Colonic mucosa (tissue), 4 donors: ENCODE measurements at regions not wholly inside any gene's neighbourhood (a gene's known extent, or its start where the extent isn't known, plus 50 kb on each side); places are given as distances from the start of the nearest gene placed in this dataset.

ENCODE experiments used
- DNase-seq: peaks from one replicate; pipeline ENCODE4 v3.0.0-alpha.2; 2020
- H3K27ac ChIP-seq: fragments of 200-600 bp; one replicate; pipeline ENCODE4 v1.8.0; 2021
- H3K27me3 ChIP-seq: fragments of 200-600 bp; one replicate; pipeline ENCODE4 v1.8.0; 2021
- H3K36me3 ChIP-seq: fragments of 200-600 bp; one replicate; pipeline ENCODE4 v1.8.0; 2021
- H3K4me1 ChIP-seq: fragments of 200-600 bp; one replicate; pipeline ENCODE4 v1.8.0; 2021; ENCODE audit warnings: mild to moderate bottlenecking
- H3K4me3 ChIP-seq: fragments of 200-600 bp; one replicate; pipeline ENCODE4 v1.8.0; 2021
- H3K9ac ChIP-seq, 2 donors: one replicate each; pipeline ENCODE4 v1.7.0; 2013; ENCODE audit warnings: control low read depth in 2 of 2, low read depth in 2 of 2, low read length in 2 of 2
- H3K9me3 ChIP-seq: fragments of 200-600 bp; one replicate; pipeline ENCODE4 v1.8.0; 2021
- CTCF ChIP-seq: fragments of 200-600 bp; IDR thresholded peaks from one replicate; pipeline ENCODE4 v1.8.0; 2022; ENCODE audit warnings: antibody characterized with exemption, mild to moderate bottlenecking
- intact Hi-C: fragments of 100-400 bp; cut with DNase I; formaldehyde crosslinking; loops from one replicate; pipeline ENCODE4 v1.14.1; 2022
- donor health status: healthy.
- donor health status: DM: no; HTN: no; CAD: no.
- donor health status: DM: no; HTN: no; CAD: no.

- TF ChIP-seq CTCF: no peak
- no peak for DNase-seq
- Histone ChIP-seq H3K36me3 (no peaks in the 10 kb centered on the region), H3K9ac (no peak overlapping the region), H3K4me1 (no peaks in the 10 kb centered on the region), H3K4me3 (no peak overlapping the region), H3K27ac (no peak overlapping the region), H3K27me3 (no peaks in the 10 kb centered on the region), H3K9me3 (no peaks in the 10 kb centered on the region)
- intact Hi-C loops: no loop called here
Observed at GRCh38 chr11:19541521-19542049, 171.1 kb upstream of the NAV2 start.

- no peaks in the 10 kb centered on the region for H3K9me3 ChIP-seq
- intact Hi-C loops: no loop called here
- no peaks in the 10 kb centered on the region for H3K4me1 ChIP-seq
- no peaks in the 10 kb centered on the region for H3K27me3 ChIP-seq
- TF ChIP-seq CTCF: no peak
- no peak for DNase-seq
- no peak overlapping the region for H3K9ac ChIP-seq
- no peaks in the 10 kb centered on the region for H3K36me3 ChIP-seq
- H3K27ac ChIP-seq: no peak overlapping the region
- H3K4me3 ChIP-seq: no peak overlapping the region
Observed at GRCh38 chr11:19539861-19540260, 172.8 kb upstream of the NAV2 start.

GRCh38 chr11:19537803-19538453 is 174.7 kb upstream of the NAV2 start:
- Histone ChIP-seq H3K9ac (no peak overlapping the region), H3K4me1 (no peaks in the 10 kb centered on the region), H3K9me3 (no peaks in the 10 kb centered on the region), H3K27me3 (no peaks in the 10 kb centered on the region), H3K36me3 (no peaks in the 10 kb centered on the region), H3K27ac (no peak overlapping the region), H3K4me3 (no peak overlapping the region)
- intact Hi-C loops: no loop called here
- TF ChIP-seq CTCF: no peak
- DNase-seq: no peak

GRCh38 chr11:19536131-19536530 is 176.5 kb upstream of the NAV2 start:
- Histone ChIP-seq H3K9me3 (no peaks in the 10 kb centered on the region), H3K27ac (no peak overlapping the region), H3K4me3 (no peak overlapping the region), H3K36me3 (no peaks in the 10 kb centered on the region), H3K4me1 (no peaks in the 10 kb centered on the region), H3K27me3 (no peaks in the 10 kb centered on the region), H3K9ac (no peak overlapping the region)
- no peak for TF ChIP-seq CTCF
- intact Hi-C loops: no loop called here
- DNase-seq: no peak

- no peak for TF ChIP-seq CTCF
- H3K9ac ChIP-seq: no peak overlapping the region
- H3K36me3 ChIP-seq: no peaks in the 10 kb centered on the region
- no peaks in the 10 kb centered on the region for H3K27me3 ChIP-seq
- no peak overlapping the region for H3K27ac ChIP-seq
- no peak overlapping the region for H3K4me3 ChIP-seq
- H3K4me1 ChIP-seq: no peaks in the 10 kb centered on the region
- no peaks in the 10 kb centered on the region for H3K9me3 ChIP-seq
- intact Hi-C loops: no loop called here
- DNase-seq: no peak
Observed at GRCh38 chr11:19530505-19530904, 182.1 kb upstream of the NAV2 start.
